HG02884 (cell line): ENCODE measurements at regions not wholly inside any gene's neighbourhood (a gene's known extent, or its start where the extent isn't known, plus 50 kb on each side); places are given as distances from the start of the nearest gene placed in this dataset.
A peak's percentile ranks its signal among the peaks of the same experiment; 100 is the strongest.
"Not testable (repeated sequence)": the region's sequence is repeated elsewhere in the genome, so short reads cannot be mapped to it uniquely, and the experiment has no call there.

Experiments
- ATAC-seq: cut with Tn5 transposase; IDR thresholded peaks from one replicate; pipeline ENCODE4 v1.9.1; 2021; ENCODE audit warnings: mild to moderate bottlenecking, moderate library complexity; ENCODE audit not compliant: unreplicated experiment

- no peak for ATAC-seq
These were observed 126.7 kb downstream of the FOXB1 start for GRCh38 chr15:60130821-60131220.

GRCh38 chr15:60134609-60135008 lies 130.5 kb downstream of the FOXB1 start:
- no peak for ATAC-seq

GRCh38 chr15:60135961-60136360 lies 131.8 kb downstream of the FOXB1 start:
- ATAC-seq: no peak

- no peak for ATAC-seq
These were observed 133.7 kb downstream of the FOXB1 start for GRCh38 chr15:60137711-60138396.

- ATAC-seq: no peak
These were observed 134.4 kb downstream of the FOXB1 start for GRCh38 chr15:60138397-60138968.

- no peak for ATAC-seq
These were observed 148.3 kb downstream of the FOXB1 start for GRCh38 chr15:60152386-60152785.

GRCh38 chr15:60154764-60155325 lies 150.7 kb downstream of the FOXB1 start:
- no peak for ATAC-seq

- ATAC-seq: no peak
These were observed 151.6 kb downstream of the FOXB1 start for GRCh38 chr15:60155661-60156060.

- ATAC-seq: no peak
These were observed 156.8 kb downstream of the FOXB1 start for GRCh38 chr15:60160909-60161308.

GRCh38 chr15:60161704-60162103 lies 157.6 kb downstream of the FOXB1 start:
- ATAC-seq: no peak

- ATAC-seq: no peak
These were observed 158.3 kb downstream of the FOXB1 start for GRCh38 chr15:60162251-60162967.

GRCh38 chr15:60162968-60163355 lies 158.9 kb downstream of the FOXB1 start:
- no peak for ATAC-seq

GRCh38 chr15:60165111-60165510 lies 161.0 kb downstream of the FOXB1 start:
- no peak for ATAC-seq

GRCh38 chr15:60172143-60172542 lies 168.0 kb downstream of the FOXB1 start:
- no peak for ATAC-seq

GRCh38 chr15:60179786-60180391 lies 175.8 kb downstream of the FOXB1 start:
- peak; percentile 50 for ATAC-seq

GRCh38 chr15:60181957-60182356 lies 177.8 kb downstream of the FOXB1 start:
- ATAC-seq: not testable (repeated sequence)

GRCh38 chr15:60183366-60183765 lies 179.3 kb downstream of the FOXB1 start:
- no peak for ATAC-seq

GRCh38 chr15:60184579-60184978 lies 180.5 kb downstream of the FOXB1 start:
- no peak for ATAC-seq

- ATAC-seq: no peak
These were observed 186.9 kb downstream of the FOXB1 start for GRCh38 chr15:60191016-60191415.

- no peak for ATAC-seq
These were observed 187.7 kb downstream of the FOXB1 start for GRCh38 chr15:60191821-60192220.

GRCh38 chr15:60195611-60196010 lies 191.5 kb downstream of the FOXB1 start:
- ATAC-seq: no peak
